ENCODE measurements at regions not wholly inside any gene's neighbourhood (a gene's known extent, or its start where the extent isn't known, plus 50 kb on each side); places are given as distances from the start of the nearest gene placed in this dataset.

- ChIA-PET CTCF (interaction anchor here (1.8 kb wide), 1 partner anchor 293 kb away, joined by 8 read pairs; no protein-coding TSS in a partner anchor), POLR2A (no interaction called here)
- WGBS (ENCODE audit: low lambda C conversion rate) = 84% methylated on average over 3 of the region's 3 CpGs
Measured at GRCh38 chr2:172168917-172169346, 66.2 kb upstream of the DLX2 start.

More at GRCh38 chr2:172168917-172169346, 66.2 kb upstream of the DLX2 start:
- TF ChIP-seq TEAD4 (IDR thresholded peaks at IDR 0.05; ENCODE audit: borderline replicate concordance, insufficient read depth) (no peak), SIN3A (IDR thresholded peaks at IDR 0.05; ENCODE audit: borderline replicate concordance, low read depth, low read length) (no peak), GABPA (IDR thresholded peaks at IDR 0.05; ENCODE audit: low read depth) (no peak), USF1 (IDR thresholded peaks at IDR 0.05; ENCODE audit: borderline replicate concordance, low read depth) (no peak), FOXJ3 (CRISPR knock-in tag; IDR thresholded peaks at IDR 0.05) (no peak), CTCF (IDR thresholded peaks at IDR 0.05) (no peak), TCF12 (IDR thresholded peaks at IDR 0.05) (no peak), EZH2phosphoT487 (IDR thresholded peaks at IDR 0.05; ENCODE audit: borderline replicate concordance, low read depth) (no peak), REST (IDR thresholded peaks at IDR 0.05; ENCODE audit: low read depth, low read length) (no peak), ELF1 (IDR thresholded peaks at IDR 0.05) (no peak), NFIC (IDR thresholded peaks at IDR 0.05; ENCODE audit: borderline replicate concordance) (no peak), IRF3 (IDR thresholded peaks at IDR 0.05; ENCODE audit: low read depth, low read length) (no peak), ZBTB33 (IDR thresholded peaks at IDR 0.05; ENCODE audit: borderline replicate concordance, low read depth) (no peak), CHD2 (IDR thresholded peaks at IDR 0.05; ENCODE audit: low read length, partially characterized antibody) (no peak), RFX5 (IDR thresholded peaks at IDR 0.05; ENCODE audit: low read length) (no peak), RXRA (IDR thresholded peaks at IDR 0.05; ENCODE audit: borderline replicate concordance, low read depth) (no peak), MAX (IDR thresholded peaks at IDR 0.05; ENCODE audit: low read depth) (no peak), FOXM1 (IDR thresholded peaks at IDR 0.05; ENCODE audit: low read depth) (no peak), POLR2AphosphoS5 (IDR thresholded peaks at IDR 0.05; ENCODE audit: low read depth, low read length) (no peak), MXI1 (IDR thresholded peaks at IDR 0.05; ENCODE audit: low read depth, low read length) (no peak)
- Histone ChIP-seq H3K9ac (no peak overlapping the region), H3K36me3 (replicated peaks in 1 of 2; ENCODE audit: control insufficient read depth in 1 of 2, insufficient read depth in 2 of 2, low read length in 1 of 2) (no peaks in the 10 kb centered on the region), H3K4me1 (ENCODE audit: control insufficient read depth in 1 of 2, insufficient read depth in 2 of 2, low read depth in 1 of 2, low read length in 1 of 2) (peaks cover 0 to 3% of the 10 kb centered on the region in 2 experiments; a peak in 1 of 4 replicates), H4K20me1 (ENCODE audit: insufficient read depth) (no peaks in the 10 kb centered on the region), H3K4me2 (no peak overlapping the region), H3K27me3 (ENCODE audit: insufficient read depth) (no peaks in the 10 kb centered on the region), H3F3A (replicated peaks; ENCODE audit: insufficient read depth) (peaks cover 6% of the 10 kb centered on the region), H3K79me2 (ENCODE audit: insufficient read depth) (no peaks in the 10 kb centered on the region), H3K9me3 (no peaks in the 10 kb centered on the region), H3K4me3 (ENCODE audit: low read depth in 2 of 2, low read length in 1 of 2) (no peak overlapping the region), H3K27ac (ENCODE audit: low read depth in 2 of 2, low read length in 1 of 2) (no peak overlapping the region), H3K9me2 (no peaks in the 10 kb centered on the region), H2AFZ (ENCODE audit: low read depth) (no peak overlapping the region)
- DNase-seq = no peak
